A204.1 (cell line): ENCODE measurements at regions not wholly inside any gene's neighbourhood (a gene's known extent, or its start where the extent isn't known, plus 50 kb on each side); places are given as distances from the start of the nearest gene placed in this dataset.

Experiments
- FAIRE-seq: peaks from 2 replicates; lab custom pipeline; 2012; peaks lifted over from hg19 to GRCh38; lab: Jason Lieb, UNC

DNA sequence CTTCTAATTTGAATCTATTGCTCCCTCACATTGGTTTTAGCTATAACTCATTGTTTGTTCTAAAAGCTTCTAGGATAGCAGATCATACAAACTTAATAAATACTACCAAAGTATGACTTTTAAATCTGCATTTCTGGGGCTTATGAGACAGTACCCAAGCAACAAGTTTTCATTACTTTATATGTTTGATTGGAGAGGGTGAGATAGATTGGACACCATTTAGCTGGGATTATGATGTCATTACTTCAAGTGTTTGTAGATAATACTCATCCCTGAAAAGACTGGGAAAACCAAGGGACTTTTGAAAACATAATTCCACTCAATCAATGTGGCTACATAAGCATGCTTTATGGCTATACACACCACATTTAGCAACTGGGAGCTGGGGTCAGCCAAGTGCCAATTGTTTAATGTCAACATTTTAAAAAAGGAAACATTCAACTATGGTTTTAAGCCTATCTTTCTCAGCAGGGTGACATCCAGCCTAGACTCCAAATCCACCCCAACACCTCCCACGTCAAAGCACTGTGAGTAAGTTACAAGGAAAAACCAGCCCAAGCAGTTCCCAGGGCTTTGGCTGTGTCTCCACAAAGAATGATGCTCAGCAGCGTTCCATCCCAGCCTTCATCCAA lies 119.9 kb downstream of the ETAA1 start:
- no peak for FAIRE-seq

DNA sequence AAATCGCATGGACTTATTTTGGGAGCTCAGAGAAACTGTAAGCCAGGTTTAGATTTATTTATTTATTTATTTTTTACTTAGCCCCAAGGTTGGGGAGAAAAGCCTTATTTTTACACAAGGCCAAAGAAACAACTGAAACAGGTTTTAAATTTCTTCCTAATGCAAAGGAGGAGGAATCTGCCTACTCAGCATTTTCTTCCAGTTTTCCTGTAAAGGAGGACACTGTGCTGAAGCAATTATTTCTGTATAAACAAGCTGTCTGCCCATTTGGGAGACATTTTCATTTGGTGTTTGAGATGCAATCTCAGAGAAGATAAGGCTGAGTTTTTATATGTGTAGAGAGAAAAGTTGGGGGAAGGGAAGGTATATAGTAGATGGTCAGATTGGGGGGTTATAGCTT lies 125.0 kb downstream of the ETAA1 start:
- FAIRE-seq: no peak

- no peak for FAIRE-seq
Measured at GRCh38 chr2:67524213-67524612, 127.1 kb downstream of the ETAA1 start.

DNA sequence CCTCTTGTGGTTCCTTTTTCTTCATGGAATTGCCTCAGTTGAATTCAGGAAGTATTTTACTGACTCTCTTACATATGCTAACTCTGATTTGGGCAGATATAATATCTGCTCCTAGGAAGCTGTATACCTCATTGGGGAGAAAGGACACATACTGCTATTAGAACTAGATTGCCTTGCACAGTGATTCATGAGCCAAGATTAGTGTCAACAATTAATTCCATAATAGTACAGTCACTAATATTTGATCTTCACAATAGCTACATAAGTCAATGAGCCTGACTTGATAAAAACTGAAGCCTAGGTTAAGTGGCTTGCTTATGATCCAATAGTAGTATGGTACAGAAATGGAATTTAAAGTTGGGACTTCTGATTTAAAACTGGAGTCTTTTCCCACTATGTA lies 127.6 kb downstream of the ETAA1 start:
- FAIRE-seq: no peak

GRCh38 chr2:67526283-67526682 lies 129.2 kb downstream of the ETAA1 start:
- FAIRE-seq: no peak

DNA sequence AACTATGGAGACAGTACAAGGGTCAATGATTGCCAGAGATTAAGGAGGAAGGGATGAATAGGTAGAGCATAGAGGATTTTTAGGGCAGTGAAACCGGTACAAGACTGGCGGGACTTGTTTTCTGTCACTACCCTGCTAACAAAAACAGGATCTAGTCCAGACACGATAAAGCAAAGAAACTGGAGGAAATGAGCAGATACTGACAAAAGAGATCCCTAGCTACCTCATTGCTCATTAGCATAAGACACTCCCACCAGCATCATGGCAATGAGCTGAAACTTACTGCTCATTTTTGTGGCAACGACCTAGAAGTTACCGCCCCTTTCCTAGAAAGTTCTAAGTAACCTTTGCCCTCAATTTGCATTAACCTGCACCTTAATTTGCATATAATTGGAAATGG lies 131.2 kb downstream of the ETAA1 start:
- no peak for FAIRE-seq

- no peak for FAIRE-seq
Measured at GRCh38 chr2:67532387-67532786, 135.3 kb downstream of the ETAA1 start.

- no peak for FAIRE-seq
Measured at GRCh38 chr2:67534745-67535144, 137.6 kb downstream of the ETAA1 start.

DNA sequence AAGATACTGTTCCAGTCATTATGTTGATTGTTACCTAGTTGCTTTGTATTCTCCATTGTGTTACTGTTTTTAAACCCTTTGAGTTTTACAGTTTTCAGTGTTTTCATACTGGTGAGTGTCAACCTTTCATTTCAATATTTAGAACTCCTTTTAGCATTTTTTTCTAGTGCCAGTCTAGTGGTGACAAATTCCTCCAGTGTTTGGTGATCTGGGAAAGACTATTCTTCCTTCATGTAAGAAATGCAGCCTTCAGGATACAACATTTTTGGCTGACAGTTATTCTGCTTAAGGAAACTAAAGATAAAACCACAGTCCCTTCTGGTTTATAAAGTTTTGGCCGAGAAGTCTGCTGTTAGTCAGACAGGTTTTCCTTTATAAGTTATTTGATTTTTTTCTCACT lies 143.8 kb downstream of the ETAA1 start:
- FAIRE-seq: no peak

DNA sequence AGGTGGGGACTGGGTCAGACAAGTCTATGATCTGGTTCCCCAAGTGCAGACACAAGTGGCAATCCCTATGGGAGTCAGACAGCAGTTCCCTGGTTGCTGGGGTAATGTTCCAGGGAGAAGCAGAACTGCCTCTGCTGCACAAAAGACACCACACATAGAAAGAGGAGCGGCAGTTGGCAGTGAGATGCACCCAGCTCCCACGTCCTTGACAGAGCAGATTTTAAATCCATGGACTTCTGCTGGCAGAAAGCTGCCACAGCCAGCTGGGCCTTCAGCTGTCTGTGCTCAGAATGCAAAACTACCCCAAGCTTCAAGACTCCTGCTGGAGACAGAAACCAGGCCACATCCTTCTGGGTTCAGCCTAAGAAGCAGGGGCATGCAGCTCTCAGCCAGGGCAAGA lies 147.2 kb downstream of the ETAA1 start:
- no peak for FAIRE-seq

DNA sequence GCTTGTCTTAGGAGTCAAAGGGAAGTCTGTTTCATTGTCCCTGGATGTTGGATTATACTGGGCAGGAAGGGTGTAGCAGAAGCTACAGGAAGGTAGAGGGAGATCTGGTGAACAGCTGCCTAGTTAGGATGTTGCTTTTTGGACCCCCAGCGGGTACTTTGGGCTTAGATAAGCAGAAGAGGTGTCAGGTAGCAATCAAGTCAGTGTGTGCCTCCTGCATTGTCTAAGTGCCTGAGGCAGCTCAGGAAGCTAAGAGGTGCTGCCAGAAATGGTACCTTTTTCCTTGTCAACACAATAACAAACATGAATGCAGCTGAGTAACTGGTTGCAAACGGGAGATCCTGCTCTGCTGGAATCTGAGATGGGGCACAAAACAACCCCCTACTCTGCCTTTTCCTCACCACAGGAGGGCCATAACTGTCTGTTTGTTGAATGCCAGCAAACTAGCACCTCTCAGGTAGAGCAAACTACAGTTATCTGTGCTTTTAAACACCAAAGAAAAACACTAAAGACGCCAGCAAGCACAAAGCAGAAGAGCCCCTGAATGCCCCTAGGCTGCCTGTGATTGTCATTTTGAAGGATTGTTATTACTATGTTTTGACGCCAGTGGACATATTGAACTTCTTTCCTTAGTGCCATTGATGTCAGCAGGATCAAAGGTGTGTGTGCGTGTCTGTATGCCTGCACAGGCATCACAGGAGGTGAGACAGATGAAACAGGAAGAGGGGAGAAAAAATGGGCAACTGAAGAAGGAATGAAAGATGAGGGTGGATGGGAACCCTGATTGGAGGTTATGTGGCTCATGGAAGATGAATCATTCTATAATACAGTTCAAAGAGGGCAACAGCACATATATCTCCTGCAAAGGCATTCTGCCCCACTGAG lies 151.4 kb downstream of the ETAA1 start:
- FAIRE-seq: no peak

DNA sequence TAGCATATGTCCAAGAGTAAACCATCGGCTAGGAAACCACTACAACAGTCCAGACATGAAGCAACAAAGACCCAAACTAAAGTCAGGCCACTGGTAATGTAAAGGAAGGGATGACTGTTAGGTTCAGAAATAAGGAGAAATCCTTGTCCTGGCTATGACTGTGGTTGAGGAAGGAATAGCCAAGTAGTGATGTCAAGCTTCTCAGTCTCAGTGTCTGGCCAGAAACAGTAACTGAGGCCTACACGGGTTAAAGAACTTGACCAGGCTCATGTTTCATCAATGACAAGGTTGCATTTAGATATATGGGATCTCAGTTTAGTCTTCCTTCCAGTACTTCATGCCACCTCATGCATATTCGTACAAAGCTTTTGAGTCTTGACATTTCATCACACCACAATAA lies 162.0 kb downstream of the ETAA1 start:
- no peak for FAIRE-seq

- FAIRE-seq: no peak
Measured at GRCh38 chr2:67560771-67561456, 163.8 kb downstream of the ETAA1 start.

- FAIRE-seq: no peak
Measured at GRCh38 chr2:67561457-67561965, 164.4 kb downstream of the ETAA1 start.

DNA sequence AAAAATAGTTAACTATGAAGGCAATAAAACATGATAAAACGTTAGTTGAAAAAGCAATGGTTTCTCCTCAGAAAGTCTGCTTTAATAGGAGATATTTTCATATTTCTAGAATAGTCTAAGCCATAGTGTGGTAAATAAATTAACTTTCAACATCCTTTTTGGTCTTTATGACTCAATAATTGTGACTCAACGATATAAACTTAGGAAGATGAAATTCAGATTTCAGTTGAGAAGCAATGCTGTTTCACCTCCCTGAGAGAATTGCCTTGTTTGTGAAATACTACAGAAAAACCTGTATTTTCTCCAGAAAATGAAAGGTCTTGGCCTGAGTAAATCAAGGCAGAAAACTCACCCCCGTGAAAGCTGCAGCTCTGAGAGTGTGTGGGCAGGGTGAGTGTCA lies 166.9 kb downstream of the ETAA1 start:
- no peak for FAIRE-seq

DNA sequence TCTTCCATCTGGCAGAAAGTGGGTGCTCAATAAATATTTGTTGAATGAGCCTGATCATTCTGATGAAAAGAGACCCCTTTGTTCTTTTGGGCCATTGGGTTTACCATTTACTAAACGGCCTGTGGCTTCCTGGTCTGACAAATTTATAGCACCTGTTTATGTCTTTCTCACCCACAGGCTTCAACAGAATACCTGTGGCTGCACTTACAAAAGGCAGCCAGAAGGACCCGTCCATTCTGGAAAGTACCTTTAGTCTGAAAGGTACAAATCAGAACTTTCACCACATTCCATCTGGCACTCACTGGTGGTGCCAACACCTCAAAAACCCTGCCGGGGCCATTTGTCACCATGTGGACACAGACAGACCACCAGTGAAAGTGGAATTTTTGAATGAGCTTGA lies 167.5 kb downstream of the ETAA1 start:
- no peak for FAIRE-seq

DNA sequence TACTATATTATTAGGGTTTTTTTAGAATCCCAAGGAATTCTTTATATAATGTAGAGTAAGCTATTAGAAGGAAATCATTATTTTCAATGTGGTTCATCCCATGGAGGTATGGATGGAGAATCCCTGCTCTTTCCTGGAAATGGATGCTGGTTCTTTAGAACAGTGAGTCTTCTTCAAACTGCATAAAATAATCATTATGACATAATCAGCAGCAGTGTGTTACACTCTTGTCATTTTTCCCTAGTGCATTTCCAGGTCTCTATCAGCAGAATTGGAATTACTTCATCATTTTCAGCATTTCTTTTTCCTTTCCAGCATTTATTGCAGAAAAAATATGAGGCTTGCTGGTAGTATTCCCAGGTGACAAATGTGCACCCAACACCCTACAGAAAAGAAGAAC lies 168.1 kb downstream of the ETAA1 start:
- FAIRE-seq: no peak

DNA sequence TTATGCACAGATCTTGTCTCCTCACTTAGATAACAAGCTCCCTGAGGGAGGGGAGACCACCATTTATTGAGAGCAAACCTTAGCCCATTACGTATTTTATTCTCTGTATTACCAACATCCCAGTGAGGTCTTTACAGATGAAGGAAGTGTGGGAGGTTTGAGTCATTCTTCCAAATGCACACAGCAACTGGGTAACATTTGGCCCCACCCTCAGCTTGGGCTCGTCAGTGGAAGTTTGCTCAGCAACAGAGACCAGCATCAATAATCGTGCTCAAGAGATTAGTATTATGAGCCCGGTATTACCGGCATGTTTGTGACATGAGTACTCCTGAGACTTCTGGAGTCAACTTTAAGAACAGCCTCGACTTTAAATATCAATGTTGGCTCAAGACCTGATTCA lies 168.6 kb downstream of the ETAA1 start:
- no peak for FAIRE-seq

GRCh38 chr2:67566285-67566684 lies 169.2 kb downstream of the ETAA1 start:
- no peak for FAIRE-seq

GRCh38 chr2:67566958-67567635 lies 170.0 kb downstream of the ETAA1 start:
- FAIRE-seq: no peak

GRCh38 chr2:67567886-67568285 lies 170.8 kb downstream of the ETAA1 start:
- no peak for FAIRE-seq

DNA sequence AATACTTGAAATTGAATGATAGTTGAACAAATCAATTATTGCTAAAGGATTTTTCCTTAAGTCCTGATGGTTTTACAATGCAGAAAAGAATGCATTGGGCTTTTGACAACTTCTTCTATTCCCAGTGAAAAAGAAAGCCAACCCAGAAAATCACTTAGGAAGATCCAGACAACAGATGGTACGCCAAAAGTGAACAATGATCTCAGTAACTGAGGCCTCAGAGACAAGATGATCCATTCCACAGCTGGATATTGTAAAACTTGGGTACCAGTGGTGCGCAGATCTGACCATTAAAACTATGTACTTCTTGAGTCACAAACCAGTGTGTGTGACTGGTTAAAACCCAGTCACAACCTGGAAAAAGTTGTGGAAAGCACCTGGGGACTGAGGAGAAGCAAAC lies 173.5 kb downstream of the ETAA1 start:
- no peak for FAIRE-seq
